PC-3 (cell line): ENCODE measurements at regions not wholly inside any gene's neighbourhood (a gene's known extent, or its start where the extent isn't known, plus 50 kb on each side); places are given as distances from the start of the nearest gene placed in this dataset.

Experiments
- ATAC-seq: fragments of 200-7000 bp; cut with Tn5 transposase; 2 replicates; pipeline ENCODE4 v1.9.1; 2020; ENCODE audit warnings: mild to moderate bottlenecking, moderate library complexity
- BruUV-seq: library from RNA; stranded (reverse); fragments of 400-500 nt; replicated peaks from 2 replicates; lab custom pipeline; 2021; lab: Mats Ljungman, UMichigan
- CTCF ChIA-PET: fragments of 300-600 bp; sonication (Branson Sonifier 250); formaldehyde crosslinking; loops from one replicate; lab custom pipeline; 2022; ENCODE audit warnings: antibody characterized with exemption; lab: Charles Lee
- POLR2A ChIA-PET: fragments of 300-600 bp; sonication (Branson Sonifier 250); formaldehyde crosslinking; loops from one replicate; lab custom pipeline; 2022; ENCODE audit warnings: antibody characterized with exemption; ENCODE audit not compliant: unreplicated experiment; lab: Charles Lee
- DNase-seq: peaks from one replicate; pipeline ENCODE4 v3.0.0-alpha.2; 2015
- H2AFZ ChIP-seq: fragments of 300-600 bp; sonication (generic); 2 replicates; pipeline ENCODE4 v1.6.0; 2016; ENCODE audit warnings: antibody characterized with exemption, low read length
- H3F3A ChIP-seq: fragments of 300-600 bp; sonication (generic); one replicate; pipeline ENCODE4 v1.6.0; 2017; ENCODE audit warnings: antibody characterized with exemption, low read length, control low read depth, mild to moderate bottlenecking; ENCODE audit not compliant: unreplicated experiment
- H3K27ac ChIP-seq: fragments of 300-600 bp; sonication (generic); 2 replicates; pipeline ENCODE4 v1.5.1; 2016; ENCODE audit warnings: mild to moderate bottlenecking, low read length
- H3K27me3 ChIP-seq: fragments of 300-600 bp; sonication (generic); 2 replicates; pipeline ENCODE4 v1.6.1; 2016; ENCODE audit warnings: low read length, mixed read lengths
- H3K36me3 ChIP-seq: fragments of 300-600 bp; sonication (generic); 2 replicates; pipeline ENCODE4 v1.6.1; 2016; ENCODE audit warnings: low read depth, mixed run types, low read length, mixed read lengths
- H3K4me1 ChIP-seq: fragments of 300-600 bp; sonication (generic); 2 replicates; pipeline ENCODE4 v1.5.1; 2016; ENCODE audit warnings: low read length; ENCODE audit not compliant: insufficient read depth
- H3K4me2 ChIP-seq: fragments of 300-600 bp; sonication (generic); 2 replicates; pipeline ENCODE4 v1.6.0; 2016; ENCODE audit warnings: low read length
- H3K4me3 ChIP-seq: fragments of 300-600 bp; sonication (generic); 2 replicates; pipeline ENCODE4 v1.5.1; 2016; ENCODE audit warnings: mild to moderate bottlenecking, low read length, mixed read lengths
- H3K79me2 ChIP-seq: fragments of 300-600 bp; sonication (generic); 2 replicates; pipeline ENCODE4 v1.6.1; 2017; ENCODE audit warnings: low read length, mixed read lengths
- H3K9ac ChIP-seq: fragments of 300-600 bp; sonication (generic); 2 replicates; pipeline ENCODE4 v1.6.0; 2016; ENCODE audit warnings: mild to moderate bottlenecking, low read length
- H3K9me2 ChIP-seq: fragments of 300-600 bp; sonication (generic); replicated peaks from 2 replicates; pipeline ENCODE4 v1.6.1; 2016; ENCODE audit warnings: mixed run types, low read length, mixed read lengths
- H3K9me3 ChIP-seq: fragments of 300-600 bp; sonication (generic); 2 replicates; pipeline ENCODE4 v1.6.1; 2016; ENCODE audit warnings: low read length, mixed read lengths
- H4K20me1 ChIP-seq: fragments of 300-600 bp; sonication (generic); 2 replicates; pipeline ENCODE4 v1.6.1; 2016; ENCODE audit warnings: low read length, mixed read lengths
- EZH2 ChIP-seq: fragments of 300-600 bp; sonication (generic); IDR thresholded peaks from one replicate; pipeline ENCODE4 v1.6.1; 2017; ENCODE audit warnings: antibody characterized with exemption, mild to moderate bottlenecking, low read length; ENCODE audit not compliant: unreplicated experiment
- EZH2phosphoT487 ChIP-seq: fragments of 300-600 bp; sonication (generic); IDR thresholded peaks from 2 replicates; pipeline ENCODE4 v1.6.1; 2018; ENCODE audit warnings: mild to moderate bottlenecking, antibody characterized with exemption, low read length, borderline replicate concordance
- intact Hi-C: fragments of 100-400 bp; cut with micrococcal nuclease; formaldehyde crosslinking; loops from 2 replicates; pipeline ENCODE4 v1.9.0; 2023
- TF ChIP-seq, protein P1 (sequence below): fragments of 300-600 bp; sonication (generic); conservative IDR thresholded peaks from 2 replicates; pipeline ENCODE4 v1.5.1; 2017; ENCODE audit warnings: antibody characterized with exemption, low read depth, mild to moderate bottlenecking, low read length

DNA sequence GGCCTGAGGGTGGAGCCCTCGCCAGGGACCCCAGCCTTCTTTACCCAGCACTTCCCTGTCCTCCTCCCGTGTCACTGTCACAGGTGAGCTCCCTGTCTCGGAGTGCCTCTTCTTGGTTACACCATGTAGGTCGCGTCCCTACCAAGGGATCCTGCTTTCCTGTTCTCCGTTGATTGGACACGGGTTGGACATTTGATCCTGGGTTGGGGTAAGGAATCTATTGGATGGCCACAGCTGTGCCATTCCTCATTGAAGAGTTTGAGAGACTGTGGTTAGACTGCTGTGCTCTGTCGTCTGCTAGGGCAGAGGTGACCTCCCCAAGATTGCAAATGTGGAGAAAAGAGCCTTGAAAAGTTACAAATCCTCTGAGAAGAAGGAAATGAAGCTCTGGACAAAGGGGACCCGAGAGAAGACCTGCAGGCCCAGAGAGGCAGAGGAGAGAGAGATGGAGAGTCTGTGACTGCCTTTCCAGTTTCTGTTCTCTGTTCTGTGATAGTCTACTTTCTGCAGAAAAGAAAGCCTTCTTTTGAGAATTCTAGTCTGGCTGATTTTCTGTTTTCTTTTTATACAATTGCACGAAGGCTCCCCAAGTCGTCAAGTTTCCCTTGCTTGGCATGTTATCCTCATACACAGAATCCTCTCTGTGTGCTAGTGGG lies 325.7 kb upstream of the RGMA start:
- CTCF ChIA-PET, result no interaction called here

DNA sequence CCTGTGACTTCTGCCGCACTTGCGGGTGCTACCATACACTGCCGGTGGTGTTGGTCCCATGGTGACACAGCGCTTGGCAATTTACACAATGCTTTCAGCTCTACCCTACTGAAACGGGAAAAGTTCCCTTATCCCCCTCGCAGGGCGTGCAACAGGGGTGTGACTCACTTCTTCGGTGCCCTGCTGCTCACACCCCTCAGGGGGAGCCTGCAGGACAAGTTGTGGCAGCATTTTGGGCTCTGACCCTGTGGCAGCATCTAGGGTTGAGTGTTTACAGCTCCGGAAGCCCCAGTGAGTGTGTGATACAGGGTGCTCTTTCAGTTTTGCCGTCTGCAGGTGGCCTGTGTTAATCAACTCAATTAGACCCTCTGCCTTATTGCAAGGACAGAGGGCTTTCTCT lies 324.7 kb upstream of the RGMA start:
- Histone ChIP-seq H3K79me2 (no peaks in the 10 kb centered on the region), H3K9ac (no peak overlapping the region), H3K4me3 (no peak overlapping the region), H2AFZ (no peak overlapping the region), H3K4me2 (no peak overlapping the region), H3K9me2 (no peaks in the 10 kb centered on the region), H4K20me1 (no peaks in the 10 kb centered on the region), H3K36me3 (no peaks in the 10 kb centered on the region), H3K27ac (no peak overlapping the region), H3F3A (no peaks in the 10 kb centered on the region), H3K27me3 (peaks cover 34% of the 10 kb centered on the region), H3K4me1 (no peaks in the 10 kb centered on the region), H3K9me3 (no peaks in the 10 kb centered on the region)
- no TSS peak for BruUV-seq
- ATAC-seq (no peak), DNase-seq (no peak)
- POLR2A ChIA-PET, result no interaction called here
- intact Hi-C loops, result no loop called here
- CTCF ChIA-PET, result no interaction called here
- TF ChIP-seq EZH2phosphoT487, result no peak
- TF ChIP-seq EZH2, result no peak

More for the DNA sequence above, 325.7 kb upstream of the RGMA start:
- DNase-seq, result no peak
- Histone ChIP-seq H3K27me3 (peaks cover 30% of the 10 kb centered on the region), H3K36me3 (no peaks in the 10 kb centered on the region), H3F3A (no peaks in the 10 kb centered on the region), H3K9me3 (no peaks in the 10 kb centered on the region), H3K79me2 (no peaks in the 10 kb centered on the region), H2AFZ (no peak overlapping the region), H4K20me1 (no peaks in the 10 kb centered on the region), H3K4me2 (no peak overlapping the region), H3K27ac (no peak overlapping the region), H3K4me1 (no peaks in the 10 kb centered on the region), H3K9ac (no peak overlapping the region), H3K4me3 (no peak overlapping the region), H3K9me2 (no peaks in the 10 kb centered on the region)
- BruUV-seq, result no TSS peak
- no peak for ATAC-seq
- TF ChIP-seq EZH2phosphoT487 (no peak), EZH2 (no peak)
- TF ChIP-seq, protein P1, sequence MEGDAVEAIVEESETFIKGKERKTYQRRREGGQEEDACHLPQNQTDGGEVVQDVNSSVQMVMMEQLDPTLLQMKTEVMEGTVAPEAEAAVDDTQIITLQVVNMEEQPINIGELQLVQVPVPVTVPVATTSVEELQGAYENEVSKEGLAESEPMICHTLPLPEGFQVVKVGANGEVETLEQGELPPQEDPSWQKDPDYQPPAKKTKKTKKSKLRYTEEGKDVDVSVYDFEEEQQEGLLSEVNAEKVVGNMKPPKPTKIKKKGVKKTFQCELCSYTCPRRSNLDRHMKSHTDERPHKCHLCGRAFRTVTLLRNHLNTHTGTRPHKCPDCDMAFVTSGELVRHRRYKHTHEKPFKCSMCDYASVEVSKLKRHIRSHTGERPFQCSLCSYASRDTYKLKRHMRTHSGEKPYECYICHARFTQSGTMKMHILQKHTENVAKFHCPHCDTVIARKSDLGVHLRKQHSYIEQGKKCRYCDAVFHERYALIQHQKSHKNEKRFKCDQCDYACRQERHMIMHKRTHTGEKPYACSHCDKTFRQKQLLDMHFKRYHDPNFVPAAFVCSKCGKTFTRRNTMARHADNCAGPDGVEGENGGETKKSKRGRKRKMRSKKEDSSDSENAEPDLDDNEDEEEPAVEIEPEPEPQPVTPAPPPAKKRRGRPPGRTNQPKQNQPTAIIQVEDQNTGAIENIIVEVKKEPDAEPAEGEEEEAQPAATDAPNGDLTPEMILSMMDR, result no peak
- intact Hi-C loops, result no loop called here
- POLR2A ChIA-PET, result no interaction called here

DNA sequence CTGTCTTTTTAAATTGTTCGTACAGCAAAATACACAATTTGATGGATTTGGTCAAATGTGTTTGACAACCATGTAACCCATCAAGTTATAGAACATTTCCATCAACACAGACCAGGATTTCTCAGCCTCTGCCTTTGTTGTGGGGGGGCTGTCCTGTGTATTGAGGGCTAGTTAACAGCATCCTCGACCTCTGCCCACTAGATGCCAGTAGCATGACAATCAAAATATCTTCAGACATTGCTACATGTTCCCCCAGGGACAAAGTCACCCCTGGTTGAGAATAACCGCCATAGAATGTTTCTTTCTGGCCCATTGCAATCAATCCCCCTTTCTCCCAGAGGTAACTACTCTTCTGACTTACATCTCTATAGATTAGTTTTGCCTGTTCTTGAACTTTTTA lies 310.1 kb upstream of the RGMA start:
- Histone ChIP-seq H3K9ac (no peak overlapping the region), H3K4me3 (no peak overlapping the region), H3K27ac (no peak overlapping the region), H3K27me3 (no peaks in the 10 kb centered on the region), H3K36me3 (no peaks in the 10 kb centered on the region), H3F3A (no peaks in the 10 kb centered on the region), H3K79me2 (no peaks in the 10 kb centered on the region), H3K9me2 (no peaks in the 10 kb centered on the region), H3K4me2 (no peak overlapping the region), H2AFZ (no peak overlapping the region), H4K20me1 (no peaks in the 10 kb centered on the region), H3K9me3 (no peaks in the 10 kb centered on the region), H3K4me1 (no peaks in the 10 kb centered on the region)
- BruUV-seq, result no TSS peak
- TF ChIP-seq, protein P1, result no peak
- no peak for TF ChIP-seq EZH2phosphoT487
- intact Hi-C loops, result no loop called here
- DNase-seq, result no peak
- no peak for ATAC-seq
- CTCF ChIA-PET, result no interaction called here
- POLR2A ChIA-PET, result no interaction called here
